GM21526 (cell line): ENCODE measurements at regions not wholly inside any gene's neighbourhood (a gene's known extent, or its start where the extent isn't known, plus 50 kb on each side); places are given as distances from the start of the nearest gene placed in this dataset.
"Not testable (repeated sequence)": the region's sequence is repeated elsewhere in the genome, so short reads cannot be mapped to it uniquely, and the experiment has no call there.

Source experiments
- ATAC-seq: cut with Tn5 transposase; IDR thresholded peaks from one replicate; pipeline ENCODE4 v1.9.1; 2021; ENCODE audit warnings: moderate library complexity; ENCODE audit not compliant: unreplicated experiment, low FRiP score

DNA sequence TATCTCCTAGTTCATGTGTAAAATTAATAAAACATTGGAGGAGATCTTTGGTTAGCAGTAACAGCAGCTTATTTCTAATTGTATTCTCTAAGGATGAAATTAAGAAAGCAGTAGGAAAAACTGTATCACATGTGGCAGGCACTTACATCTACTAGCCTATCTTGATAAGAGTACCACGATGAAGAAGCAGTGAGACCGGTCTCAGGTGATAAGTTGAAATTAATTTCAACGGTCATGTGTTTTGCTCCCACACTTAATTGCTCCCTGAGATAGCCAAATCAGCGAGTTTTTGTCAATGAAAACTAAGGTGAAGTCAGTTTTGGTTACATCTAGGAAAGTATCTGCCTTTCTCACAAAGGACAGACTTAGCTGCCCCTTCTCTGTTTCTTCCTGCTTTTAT, 115.8 kb upstream of the WIPF3 start:
- not testable (repeated sequence) for ATAC-seq

- not testable (repeated sequence) for ATAC-seq
Measured at GRCh38 chr7:29696402-29696801, 109.9 kb upstream of the WIPF3 start.

GRCh38 chr7:29699723-29700122, 106.6 kb upstream of the WIPF3 start:
- ATAC-seq, result not testable (repeated sequence)

GRCh38 chr7:29701540-29701939, 104.8 kb upstream of the WIPF3 start:
- not testable (repeated sequence) for ATAC-seq

GRCh38 chr7:29703830-29704229, 102.5 kb upstream of the WIPF3 start:
- not testable (repeated sequence) for ATAC-seq

- not testable (repeated sequence) for ATAC-seq
Measured at GRCh38 chr7:29709002-29709401, 97.3 kb upstream of the WIPF3 start.

DNA sequence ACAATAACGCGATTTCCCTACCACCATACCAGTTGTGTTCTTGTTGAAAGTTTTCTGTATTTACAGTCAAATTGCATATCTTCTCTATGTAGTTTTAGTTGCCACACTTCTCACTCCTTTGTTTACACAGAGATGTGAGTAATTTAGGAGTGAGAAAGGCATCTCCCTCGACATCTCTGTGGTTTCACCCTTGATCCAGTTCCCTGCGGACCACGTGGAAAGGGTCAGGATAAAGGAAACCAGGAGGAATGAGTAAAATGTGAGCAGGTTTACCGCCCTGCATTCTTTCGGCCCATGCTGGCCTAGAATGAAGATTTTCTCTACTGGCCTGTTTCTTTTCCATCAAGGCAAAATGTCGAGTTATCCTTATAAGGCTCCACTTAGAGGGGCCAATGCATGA, 83.2 kb upstream of the WIPF3 start:
- not testable (repeated sequence) for ATAC-seq

DNA sequence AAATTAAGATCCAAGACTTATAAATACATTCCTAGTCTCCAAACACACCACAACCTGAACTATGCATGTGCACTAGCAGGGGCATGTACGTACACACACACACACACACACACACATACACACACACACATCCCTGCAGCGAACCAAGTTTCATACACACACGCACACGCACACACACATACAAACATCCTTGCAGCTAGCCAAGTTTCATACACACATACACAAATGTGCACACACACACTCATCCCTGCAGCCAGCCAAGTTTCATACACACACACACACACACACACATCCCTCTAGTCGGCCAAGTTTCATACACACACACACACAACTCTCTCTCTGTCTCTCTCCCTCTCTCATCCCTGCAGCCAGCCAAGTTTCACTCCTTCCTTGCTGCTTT, 82.7 kb upstream of the WIPF3 start:
- ATAC-seq, result no peak

GRCh38 chr7:29729534-29730165, 76.7 kb upstream of the WIPF3 start:
- not testable (repeated sequence) for ATAC-seq

- no peak for ATAC-seq
Measured at GRCh38 chr7:29734246-29734731, 72.0 kb upstream of the WIPF3 start.

- not testable (repeated sequence) for ATAC-seq
Measured at GRCh38 chr7:29747645-29748245, 58.6 kb upstream of the WIPF3 start.

DNA sequence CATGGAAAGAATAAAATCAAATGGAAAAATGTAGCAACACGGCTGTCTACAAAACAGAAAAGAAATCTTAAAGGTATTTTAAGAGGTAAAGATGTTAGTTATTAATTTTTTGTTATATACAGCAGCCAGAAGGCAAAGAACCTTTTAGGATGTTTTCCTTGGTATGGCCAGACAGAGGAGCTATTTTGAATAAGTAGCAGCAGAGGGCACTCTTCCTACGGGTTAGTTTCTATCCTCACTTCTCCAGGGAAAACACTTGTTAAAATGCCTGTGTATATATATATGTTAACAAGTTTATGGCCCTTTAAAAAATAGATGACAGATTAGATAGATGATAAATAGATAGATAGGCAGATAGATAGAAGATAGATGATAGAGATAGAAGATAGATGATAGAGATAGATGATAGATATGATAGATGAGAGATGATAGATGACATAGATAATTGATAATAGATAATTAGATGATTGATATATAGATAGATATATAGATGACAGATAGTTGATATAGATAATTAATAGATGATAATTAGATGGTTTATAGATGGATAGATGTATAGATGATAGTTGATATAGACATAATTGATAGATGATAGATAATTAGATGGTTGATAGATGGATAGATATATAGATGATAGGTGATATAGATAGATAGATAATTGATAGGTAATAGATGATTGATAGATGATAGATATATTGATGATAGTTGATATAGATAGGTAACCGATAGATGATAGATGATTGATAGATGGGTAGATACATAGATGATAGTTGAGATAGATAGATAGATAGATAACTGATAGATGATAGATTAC, 57.8 kb upstream of the WIPF3 start:
- no peak for ATAC-seq

GRCh38 chr7:29749701-29750321, 56.5 kb upstream of the WIPF3 start:
- no peak for ATAC-seq

- ATAC-seq, result not testable (repeated sequence)
Measured at GRCh38 chr7:29750373-29750940, 55.9 kb upstream of the WIPF3 start.

GRCh38 chr7:29751012-29751411, 55.3 kb upstream of the WIPF3 start:
- ATAC-seq, result not testable (repeated sequence)

- no peak for ATAC-seq
Measured at GRCh38 chr7:29754874-29755490, 51.3 kb upstream of the WIPF3 start.
